IMR-90 (cell line): ENCODE measurements at regions not wholly inside any gene's neighbourhood (a gene's known extent, or its start where the extent isn't known, plus 50 kb on each side); places are given as distances from the start of the nearest gene placed in this dataset.

Source experiments
- BHLHE40 ChIP-seq: fragments of 150-350 bp; IDR thresholded peaks from 2 replicates; pipeline ENCODE4 v1.6.1; 2016; ENCODE audit warnings: mild to moderate bottlenecking, low read depth, low read length
- CEBPB ChIP-seq: IDR thresholded peaks from 2 replicates; pipeline ENCODE4 v1.6.1; 2012; ENCODE audit warnings: low read depth, low read length, improper control_type of control experiment
- CHD1 ChIP-seq: IDR thresholded peaks from 2 replicates; pipeline ENCODE4 v1.6.1; 2012; ENCODE audit warnings: low read depth, low read length, improper control_type of control experiment
- ELK1 ChIP-seq: fragments of 150-350 bp; IDR thresholded peaks from 2 replicates; pipeline ENCODE4 v1.6.1; 2016; ENCODE audit warnings: low read depth, mild to moderate bottlenecking, low read length, moderate library complexity, borderline replicate concordance
- FOS ChIP-seq: fragments of 150-350 bp; IDR thresholded peaks from 2 replicates; pipeline ENCODE4 v1.6.1; 2016; ENCODE audit warnings: low read depth, low read length
- MAFK ChIP-seq: IDR thresholded peaks from 2 replicates; pipeline ENCODE4 v1.6.1; 2012; ENCODE audit warnings: low read depth, low read length, improper control_type of control experiment
- MXI1 ChIP-seq: IDR thresholded peaks from 2 replicates; pipeline ENCODE4 v1.6.1; 2012; ENCODE audit warnings: low read depth, mild to moderate bottlenecking, low read length, moderate library complexity, borderline replicate concordance
- POLR2A ChIP-seq: IDR thresholded peaks from 2 replicates; pipeline ENCODE4 v1.6.1; 2012; ENCODE audit warnings: mild to moderate bottlenecking, low read depth, low read length
- RAD21 ChIP-seq: IDR thresholded peaks from 2 replicates; pipeline ENCODE4 v1.6.1; 2012; ENCODE audit warnings: low read length, improper control_type of control experiment
- RCOR1 ChIP-seq: IDR thresholded peaks from 2 replicates; pipeline ENCODE4 v1.6.1; 2012; ENCODE audit warnings: mild to moderate bottlenecking, low read length, improper control_type of control experiment; ENCODE audit not compliant: insufficient replicate concordance
- RFX5 ChIP-seq: IDR thresholded peaks from 2 replicates; pipeline ENCODE4 v1.8.0; 2012; ENCODE audit warnings: low read depth, mild to moderate bottlenecking, low read length, moderate library complexity
- SMC3 ChIP-seq: fragments of 150-350 bp; IDR thresholded peaks from 2 replicates; pipeline ENCODE4 v1.6.1; 2016; ENCODE audit warnings: low read depth, mild to moderate bottlenecking, antibody characterized with exemption, low read length, moderate library complexity
- USF2 ChIP-seq: fragments of 150-350 bp; IDR thresholded peaks from 2 replicates; pipeline ENCODE4 v1.6.1; 2017; ENCODE audit warnings: mild to moderate bottlenecking, antibody characterized with exemption, low read length, low read depth
- TF ChIP-seq, protein P1 (sequence below): conservative IDR thresholded peaks from 2 replicates; pipeline ENCODE4 v1.5.1; 2012; ENCODE audit warnings: mild to moderate bottlenecking, low read depth, low read length, improper control_type of control experiment

DNA sequence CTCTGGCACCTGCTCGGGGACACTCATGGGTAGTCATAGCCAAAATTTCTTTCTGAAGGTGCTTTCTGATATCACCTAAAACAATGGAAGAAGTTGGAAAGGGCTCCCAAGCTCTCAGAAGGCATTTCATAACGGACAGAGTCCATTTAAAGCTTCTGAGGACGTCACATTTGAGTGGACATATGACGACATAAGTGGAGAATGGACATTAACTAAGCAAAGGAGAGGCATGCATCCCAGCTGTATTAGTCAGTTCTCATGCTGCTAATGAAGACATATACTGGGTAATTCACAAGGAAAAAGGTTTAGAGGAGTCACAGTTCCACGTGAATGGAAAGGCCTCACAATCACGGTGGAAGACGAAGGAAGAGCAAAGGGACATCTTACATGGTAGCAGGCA is 260.2 kb upstream of the DYNLRB2 start:
- TF ChIP-seq, protein P1, sequence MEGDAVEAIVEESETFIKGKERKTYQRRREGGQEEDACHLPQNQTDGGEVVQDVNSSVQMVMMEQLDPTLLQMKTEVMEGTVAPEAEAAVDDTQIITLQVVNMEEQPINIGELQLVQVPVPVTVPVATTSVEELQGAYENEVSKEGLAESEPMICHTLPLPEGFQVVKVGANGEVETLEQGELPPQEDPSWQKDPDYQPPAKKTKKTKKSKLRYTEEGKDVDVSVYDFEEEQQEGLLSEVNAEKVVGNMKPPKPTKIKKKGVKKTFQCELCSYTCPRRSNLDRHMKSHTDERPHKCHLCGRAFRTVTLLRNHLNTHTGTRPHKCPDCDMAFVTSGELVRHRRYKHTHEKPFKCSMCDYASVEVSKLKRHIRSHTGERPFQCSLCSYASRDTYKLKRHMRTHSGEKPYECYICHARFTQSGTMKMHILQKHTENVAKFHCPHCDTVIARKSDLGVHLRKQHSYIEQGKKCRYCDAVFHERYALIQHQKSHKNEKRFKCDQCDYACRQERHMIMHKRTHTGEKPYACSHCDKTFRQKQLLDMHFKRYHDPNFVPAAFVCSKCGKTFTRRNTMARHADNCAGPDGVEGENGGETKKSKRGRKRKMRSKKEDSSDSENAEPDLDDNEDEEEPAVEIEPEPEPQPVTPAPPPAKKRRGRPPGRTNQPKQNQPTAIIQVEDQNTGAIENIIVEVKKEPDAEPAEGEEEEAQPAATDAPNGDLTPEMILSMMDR: no peak
- TF ChIP-seq RCOR1: no peak
- TF ChIP-seq ELK1: no peak
- TF ChIP-seq SMC3: no peak
- TF ChIP-seq POLR2A: no peak
- TF ChIP-seq RFX5: no peak
- TF ChIP-seq MAFK: no peak
- TF ChIP-seq USF2: no peak
- TF ChIP-seq RAD21: no peak
- TF ChIP-seq MXI1: no peak
- TF ChIP-seq FOS: no peak
- no peak for TF ChIP-seq CHD1
- TF ChIP-seq BHLHE40: no peak
- TF ChIP-seq CEBPB: no peak
